ENCODE measurements at regions not wholly inside any gene's neighbourhood (a gene's known extent, or its start where the extent isn't known, plus 50 kb on each side); places are given as distances from the start of the nearest gene placed in this dataset.

DNA sequence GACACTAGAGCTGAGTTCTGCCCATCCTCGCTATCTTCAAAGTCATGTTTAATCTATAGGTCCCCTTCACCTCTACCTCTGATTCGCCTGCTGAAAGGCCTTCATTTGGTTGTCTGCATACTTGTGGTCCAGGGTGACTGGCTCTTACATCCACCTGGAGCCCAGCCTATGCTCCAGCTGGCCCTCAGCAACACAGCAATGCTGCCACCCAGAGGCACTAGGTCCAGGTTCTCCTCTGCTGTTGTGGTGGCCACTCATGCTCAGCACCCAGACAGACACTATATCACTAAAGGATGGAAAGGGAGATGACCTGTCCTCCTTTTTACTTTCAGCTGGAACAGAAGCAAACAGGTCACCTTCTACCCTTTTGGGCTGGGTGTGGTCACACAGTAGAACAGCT lies 242.3 kb upstream of the HSFY2 start:
- 98 to 100% methylated on average over 2 of the region's 2 CpGs; no CpG with 5 or more reads in 2 of the 4 donors for WGBS, 4 donors
- Histone ChIP-seq H3K27me3 (no peaks in the 10 kb centered on the region), H3K36me3 (no peaks in the 10 kb centered on the region), H3K27ac (no peak overlapping the region), H3K9me3 (no peaks in the 10 kb centered on the region), H3K4me3 (no peak overlapping the region), H3K4me1 (peaks cover 0 to 5% (median 0%) of the 10 kb centered on the region in 12 donors)
- no peak for DNase-seq
- no peak for TF ChIP-seq POLR2A (IDR thresholded peaks at IDR 0.05)
- TF ChIP-seq, protein P1, sequence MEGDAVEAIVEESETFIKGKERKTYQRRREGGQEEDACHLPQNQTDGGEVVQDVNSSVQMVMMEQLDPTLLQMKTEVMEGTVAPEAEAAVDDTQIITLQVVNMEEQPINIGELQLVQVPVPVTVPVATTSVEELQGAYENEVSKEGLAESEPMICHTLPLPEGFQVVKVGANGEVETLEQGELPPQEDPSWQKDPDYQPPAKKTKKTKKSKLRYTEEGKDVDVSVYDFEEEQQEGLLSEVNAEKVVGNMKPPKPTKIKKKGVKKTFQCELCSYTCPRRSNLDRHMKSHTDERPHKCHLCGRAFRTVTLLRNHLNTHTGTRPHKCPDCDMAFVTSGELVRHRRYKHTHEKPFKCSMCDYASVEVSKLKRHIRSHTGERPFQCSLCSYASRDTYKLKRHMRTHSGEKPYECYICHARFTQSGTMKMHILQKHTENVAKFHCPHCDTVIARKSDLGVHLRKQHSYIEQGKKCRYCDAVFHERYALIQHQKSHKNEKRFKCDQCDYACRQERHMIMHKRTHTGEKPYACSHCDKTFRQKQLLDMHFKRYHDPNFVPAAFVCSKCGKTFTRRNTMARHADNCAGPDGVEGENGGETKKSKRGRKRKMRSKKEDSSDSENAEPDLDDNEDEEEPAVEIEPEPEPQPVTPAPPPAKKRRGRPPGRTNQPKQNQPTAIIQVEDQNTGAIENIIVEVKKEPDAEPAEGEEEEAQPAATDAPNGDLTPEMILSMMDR (IDR thresholded peaks at IDR 0.05), result no peak
- ATAC-seq, result no peak
- intact Hi-C loops (cut with DNase I), result loop anchor here in 1 of 10 donors (10.0 kb wide), 1 partner anchor 59 kb away; no protein-coding TSS in a partner anchor

DNA sequence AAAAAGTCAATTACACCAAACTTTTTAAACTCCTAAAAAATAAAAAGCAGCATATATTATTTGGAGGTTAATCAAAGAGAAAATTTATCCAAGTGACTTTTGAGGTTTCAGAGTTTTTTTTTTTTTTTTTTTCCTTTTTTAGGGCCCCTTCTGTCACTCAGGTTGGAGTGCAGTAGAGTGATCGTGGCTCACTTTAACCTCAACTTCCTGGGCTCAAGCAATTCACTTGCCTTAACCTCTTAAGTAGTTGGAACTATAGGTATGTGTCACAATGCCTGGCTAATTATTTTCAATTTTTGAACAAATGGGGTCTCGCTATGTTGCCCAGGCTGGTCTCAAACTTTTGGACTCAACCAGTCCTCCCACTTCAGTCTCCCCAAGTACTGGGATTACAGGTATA lies 241.7 kb upstream of the HSFY2 start:
- TF ChIP-seq POLR2A (IDR thresholded peaks at IDR 0.05), result no peak
- TF ChIP-seq, protein P1 (IDR thresholded peaks at IDR 0.05), result no peak
- H3K4me3 ChIP-seq, result no peak overlapping the region
- 84 to 91% methylated on average over 2 of the region's 2 CpGs; no CpG with 5 or more reads in 2 of the 4 donors for WGBS, 4 donors
- DNase-seq (no peak), ATAC-seq (no peak)
- peaks cover 0 to 5% (median 0%) of the 10 kb centered on the region in 12 donors for H3K4me1 ChIP-seq
- intact Hi-C loops (cut with DNase I), result loop anchor here in 1 of 10 donors (10.0 kb wide), 1 partner anchor 60 kb away; no protein-coding TSS in a partner anchor
- H3K27ac ChIP-seq, result no peak overlapping the region
- H3K27me3 ChIP-seq, result no peaks in the 10 kb centered on the region
- no peaks in the 10 kb centered on the region for H3K9me3 ChIP-seq
- no peaks in the 10 kb centered on the region for H3K36me3 ChIP-seq

DNA sequence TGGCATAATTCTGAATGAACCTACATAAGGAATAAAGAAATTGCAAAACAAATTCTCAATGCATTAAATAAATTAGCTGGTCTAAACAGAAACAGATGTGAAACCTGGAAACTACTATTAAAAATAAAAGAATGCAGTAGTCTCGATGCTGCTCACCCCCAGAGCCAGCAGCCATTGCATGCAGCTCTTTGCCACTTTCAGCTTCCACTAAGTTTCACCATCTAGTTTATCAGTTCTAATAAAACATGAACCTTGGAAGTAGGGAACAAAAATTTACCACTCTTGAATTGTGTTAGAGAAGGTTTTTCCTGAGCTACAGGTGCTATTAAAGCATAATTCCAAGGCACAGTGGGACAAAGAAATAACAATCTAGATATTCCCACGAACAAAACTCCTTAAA lies 239.4 kb upstream of the HSFY2 start:
- H3K4me1 ChIP-seq, result peaks cover 0 to 5% (median 0%) of the 10 kb centered on the region in 12 donors
- no peak for TF ChIP-seq POLR2A (IDR thresholded peaks at IDR 0.05)
- TF ChIP-seq, protein P1 (IDR thresholded peaks at IDR 0.05), result no peak
- no peak overlapping the region for H3K27ac ChIP-seq
- no peak for ATAC-seq
- H3K27me3 ChIP-seq, result no peaks in the 10 kb centered on the region
- WGBS, 4 donors, result 83 to 88% methylated on average over 2 of the region's 2 CpGs; no CpG with 5 or more reads in 2 of the 4 donors
- no peaks in the 10 kb centered on the region for H3K9me3 ChIP-seq
- no peak overlapping the region for H3K4me3 ChIP-seq
- intact Hi-C loops (cut with DNase I), result loop anchor here in 1 of 10 donors (10.0 kb wide), 1 partner anchor 62 kb away; no protein-coding TSS in a partner anchor
- no peak for DNase-seq
- H3K36me3 ChIP-seq, result no peaks in the 10 kb centered on the region

DNA sequence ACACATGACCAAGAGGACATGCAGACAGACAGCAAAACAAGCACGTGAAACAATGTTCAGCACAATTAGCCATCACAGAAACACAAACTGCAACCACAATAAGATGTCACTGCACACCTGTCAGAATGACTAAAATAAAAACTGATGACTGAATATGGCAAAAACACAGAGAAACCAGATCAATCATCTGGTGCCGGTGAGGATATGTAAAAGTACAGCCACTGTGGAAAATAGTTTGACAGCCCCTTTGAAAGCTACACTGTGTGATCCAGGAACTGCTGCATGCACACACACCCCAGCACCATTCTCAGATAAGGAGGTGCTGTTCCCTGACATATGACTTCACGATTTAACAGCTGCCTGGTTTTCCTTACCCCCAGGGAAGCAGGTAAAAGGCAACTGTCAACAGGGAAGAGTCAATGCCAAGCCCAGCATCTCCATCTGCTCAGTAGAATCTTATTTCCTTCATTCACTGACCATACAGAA lies 238.1 kb upstream of the HSFY2 start:
- Histone ChIP-seq H3K4me3 (no peak overlapping the region), H3K36me3 (no peaks in the 10 kb centered on the region), H3K9me3 (no peaks in the 10 kb centered on the region), H3K27me3 (no peaks in the 10 kb centered on the region), H3K4me1 (peaks cover 0 to 5% (median 0%) of the 10 kb centered on the region in 12 donors), H3K27ac (no peak overlapping the region)
- 24 to 29% methylated on average over 3 of the region's 3 CpGs; no CpG with 5 or more reads in 2 of the 4 donors for WGBS, 4 donors
- DNase-seq (no peak), ATAC-seq (peak in 1 of 4 donors; percentile 62)
- intact Hi-C loops (cut with DNase I), result loop anchor here in 1 of 10 donors (10.0 kb wide), 1 partner anchor 63 kb away; no protein-coding TSS in a partner anchor
- no peak for TF ChIP-seq POLR2A (IDR thresholded peaks at IDR 0.05)
- TF ChIP-seq, protein P1 (IDR thresholded peaks at IDR 0.05), result no peak
